ENCODE measurements at regions not wholly inside any gene's neighbourhood (a gene's known extent, or its start where the extent isn't known, plus 50 kb on each side); places are given as distances from the start of the nearest gene placed in this dataset.

GRCh38 chr7:12066004-12066403, 145.1 kb upstream of the TMEM106B start:
- TF ChIP-seq CTCF (IDR thresholded peaks at IDR 0.05) (no peak), POLR2A (IDR thresholded peaks at IDR 0.05) (no peak)

Measured in ovary (tissue), 3 donors.